Mucosa of gallbladder (tissue), 1 donor: ENCODE measurements at regions not wholly inside any gene's neighbourhood (a gene's known extent, or its start where the extent isn't known, plus 50 kb on each side); places are given as distances from the start of the nearest gene placed in this dataset.

Source experiments
- DNase-seq: peaks from one replicate; pipeline ENCODE4 v3.0.0-alpha.2; 2020; ENCODE audit warnings: low spot score
- donor health status: DM: no; HTN: no; CAD: no.

GRCh38 chr6:54057058-54057457, 54.2 kb upstream of the MLIP start:
- no peak for DNase-seq

GRCh38 chr6:54058236-54058635, 53.0 kb upstream of the MLIP start:
- DNase-seq: no peak

- DNase-seq: no peak
Observed at GRCh38 chr6:54059683-54060082, 51.6 kb upstream of the MLIP start.

- no peak for DNase-seq
Observed at GRCh38 chr6:54060286-54060685, 51.0 kb upstream of the MLIP start.
